ENCODE measurements at regions not wholly inside any gene's neighbourhood (a gene's known extent, or its start where the extent isn't known, plus 50 kb on each side); places are given as distances from the start of the nearest gene placed in this dataset.
A peak's percentile ranks its signal among the peaks of the same experiment; 100 is the strongest.

DNA sequence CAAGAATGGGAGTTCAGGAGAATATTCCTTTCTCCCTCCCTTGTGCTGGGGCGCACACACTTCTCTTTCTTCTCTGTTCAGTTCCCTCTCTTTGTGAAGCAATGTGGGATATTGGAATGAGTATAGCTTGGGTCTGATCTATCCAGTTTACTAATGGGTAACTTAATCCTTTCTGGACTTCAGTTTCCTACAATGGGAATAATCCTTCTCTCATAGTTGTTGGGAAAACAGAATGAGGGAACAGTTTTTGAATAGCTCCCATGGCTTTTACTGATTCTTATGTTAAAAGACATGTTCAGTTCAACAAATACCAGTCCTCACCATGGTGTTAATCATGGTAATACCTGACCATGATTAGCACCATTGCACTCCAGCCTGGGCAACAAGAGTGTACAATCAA, 93.1 kb downstream of the ARL4C start:
- no peaks in the 10 kb centered on the region for H3K4me1 ChIP-seq (ENCODE audit: control insufficient read depth, extremely low read depth, insufficient read depth, low read length)
- no peaks in the 10 kb centered on the region for H4K20me1 ChIP-seq (ENCODE audit: control insufficient read depth, extremely low read depth, insufficient read depth, low read length)
- H3K27ac ChIP-seq (ENCODE audit: insufficient read depth, low read length) = no peak overlapping the region
- H3K9me3 ChIP-seq (ENCODE audit: control insufficient read depth, insufficient read depth, low read depth, low read length) = no peaks in the 10 kb centered on the region
- no peaks in the 10 kb centered on the region for H3K27me3 ChIP-seq (ENCODE audit: control insufficient read depth, insufficient read depth, low read length)
- no peak overlapping the region for H3K4me2 ChIP-seq (ENCODE audit: extremely low read depth, insufficient read depth, low read length)
- no peak for TF ChIP-seq EZH2 (IDR thresholded peaks at IDR 0.05; ENCODE audit: low read length, missing control alignments)
- TF ChIP-seq, protein P1, sequence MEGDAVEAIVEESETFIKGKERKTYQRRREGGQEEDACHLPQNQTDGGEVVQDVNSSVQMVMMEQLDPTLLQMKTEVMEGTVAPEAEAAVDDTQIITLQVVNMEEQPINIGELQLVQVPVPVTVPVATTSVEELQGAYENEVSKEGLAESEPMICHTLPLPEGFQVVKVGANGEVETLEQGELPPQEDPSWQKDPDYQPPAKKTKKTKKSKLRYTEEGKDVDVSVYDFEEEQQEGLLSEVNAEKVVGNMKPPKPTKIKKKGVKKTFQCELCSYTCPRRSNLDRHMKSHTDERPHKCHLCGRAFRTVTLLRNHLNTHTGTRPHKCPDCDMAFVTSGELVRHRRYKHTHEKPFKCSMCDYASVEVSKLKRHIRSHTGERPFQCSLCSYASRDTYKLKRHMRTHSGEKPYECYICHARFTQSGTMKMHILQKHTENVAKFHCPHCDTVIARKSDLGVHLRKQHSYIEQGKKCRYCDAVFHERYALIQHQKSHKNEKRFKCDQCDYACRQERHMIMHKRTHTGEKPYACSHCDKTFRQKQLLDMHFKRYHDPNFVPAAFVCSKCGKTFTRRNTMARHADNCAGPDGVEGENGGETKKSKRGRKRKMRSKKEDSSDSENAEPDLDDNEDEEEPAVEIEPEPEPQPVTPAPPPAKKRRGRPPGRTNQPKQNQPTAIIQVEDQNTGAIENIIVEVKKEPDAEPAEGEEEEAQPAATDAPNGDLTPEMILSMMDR (conservative IDR thresholded peaks at IDR 0.05 in 1 of 2, IDR thresholded peaks at IDR 0.05 in 1 of 2; ENCODE audit: low read depth in 1 of 2, low read length in 2 of 2) = no peak
- H3K79me2 ChIP-seq (ENCODE audit: control insufficient read depth, insufficient read depth, low read length) = no peaks in the 10 kb centered on the region
- H3K4me3 ChIP-seq (replicated peaks in 1 of 4; ENCODE audit: control extremely low read depth in 1 of 4, insufficient read depth in 1 of 4, low read depth in 3 of 4, low read length in 4 of 4) = no peak overlapping the region
- DNase-seq (ENCODE audit: low read depth in 2 of 2) = no peak
- no peak overlapping the region for H2AFZ ChIP-seq (ENCODE audit: low read length)
- H3K36me3 ChIP-seq (ENCODE audit: control insufficient read depth, insufficient read depth, low read length) = no peaks in the 10 kb centered on the region
- no peak overlapping the region for H3K9ac ChIP-seq (ENCODE audit: insufficient read depth, low read length)

DNA sequence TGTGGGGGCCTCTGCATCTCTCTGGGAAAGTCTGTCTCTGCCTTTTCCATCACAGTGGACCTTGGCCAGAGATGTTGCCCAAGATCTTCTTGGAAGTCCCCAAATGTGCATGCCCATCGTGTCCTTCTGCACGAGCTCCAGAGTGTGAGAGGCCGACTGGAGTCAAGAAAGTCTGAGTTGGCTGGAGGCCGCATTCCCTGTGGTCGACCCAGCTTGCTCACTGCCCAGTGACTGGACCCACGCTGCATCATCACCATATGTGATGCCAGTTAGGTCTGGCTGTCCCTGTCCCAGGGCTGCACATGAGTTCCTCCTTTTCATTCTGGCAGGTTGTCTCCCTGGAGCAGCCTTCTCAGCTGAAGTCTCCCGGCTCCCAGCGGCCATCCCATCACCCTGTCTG, 93.8 kb downstream of the ARL4C start:
- Histone ChIP-seq H3K4me2 (ENCODE audit: extremely low read depth, insufficient read depth, low read length) (no peak overlapping the region), H4K20me1 (ENCODE audit: control insufficient read depth, extremely low read depth, insufficient read depth, low read length) (no peaks in the 10 kb centered on the region), H3K79me2 (ENCODE audit: control insufficient read depth, insufficient read depth, low read length) (no peaks in the 10 kb centered on the region), H3K4me3 (replicated peaks in 1 of 4; ENCODE audit: control extremely low read depth in 1 of 4, insufficient read depth in 1 of 4, low read depth in 3 of 4, low read length in 4 of 4) (no peak overlapping the region), H3K27me3 (ENCODE audit: control insufficient read depth, insufficient read depth, low read length) (no peaks in the 10 kb centered on the region), H3K9ac (ENCODE audit: insufficient read depth, low read length) (no peak overlapping the region), H2AFZ (ENCODE audit: low read length) (no peak overlapping the region), H3K4me1 (ENCODE audit: control insufficient read depth, extremely low read depth, insufficient read depth, low read length) (no peaks in the 10 kb centered on the region), H3K9me3 (ENCODE audit: control insufficient read depth, insufficient read depth, low read depth, low read length) (no peaks in the 10 kb centered on the region), H3K36me3 (ENCODE audit: control insufficient read depth, insufficient read depth, low read length) (no peaks in the 10 kb centered on the region), H3K27ac (ENCODE audit: insufficient read depth, low read length) (no peak overlapping the region)
- TF ChIP-seq, protein P1 (conservative IDR thresholded peaks at IDR 0.05 in 1 of 2, IDR thresholded peaks at IDR 0.05 in 1 of 2; ENCODE audit: low read depth in 1 of 2, low read length in 2 of 2) = no peak
- TF ChIP-seq EZH2 (IDR thresholded peaks at IDR 0.05; ENCODE audit: low read length, missing control alignments) = no peak
- DNase-seq (ENCODE audit: low read depth in 2 of 2) = peak in 1 of 2 donors; percentile 67

DNA sequence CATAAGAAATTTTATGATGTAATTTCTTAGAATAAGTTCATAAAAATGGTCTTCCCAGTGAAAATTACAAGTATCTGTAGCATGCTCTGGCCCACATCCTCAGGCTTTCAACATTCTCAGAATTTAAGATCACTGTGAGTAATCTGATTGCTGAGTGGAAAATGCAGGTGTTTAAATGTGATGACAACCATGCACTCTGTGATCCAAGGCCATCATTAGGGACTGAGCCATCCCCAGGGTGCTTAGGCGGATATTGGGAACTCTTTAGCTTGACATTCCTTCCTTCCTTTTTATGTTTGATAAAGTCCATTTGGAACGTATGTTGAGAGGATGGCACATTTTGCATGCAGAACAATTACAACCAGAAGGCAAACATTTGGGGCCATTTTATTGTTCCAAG, 95.5 kb downstream of the ARL4C start:
- no peak overlapping the region for H3K4me2 ChIP-seq (ENCODE audit: extremely low read depth, insufficient read depth, low read length)
- no peak overlapping the region for H2AFZ ChIP-seq (ENCODE audit: low read length)
- no peak overlapping the region for H3K4me3 ChIP-seq (replicated peaks in 1 of 4; ENCODE audit: control extremely low read depth in 1 of 4, insufficient read depth in 1 of 4, low read depth in 3 of 4, low read length in 4 of 4)
- DNase-seq (ENCODE audit: low read depth in 2 of 2) = no peak
- no peaks in the 10 kb centered on the region for H4K20me1 ChIP-seq (ENCODE audit: control insufficient read depth, extremely low read depth, insufficient read depth, low read length)
- H3K4me1 ChIP-seq (ENCODE audit: control insufficient read depth, extremely low read depth, insufficient read depth, low read length) = no peaks in the 10 kb centered on the region
- no peak overlapping the region for H3K9ac ChIP-seq (ENCODE audit: insufficient read depth, low read length)
- H3K9me3 ChIP-seq (ENCODE audit: control insufficient read depth, insufficient read depth, low read depth, low read length) = no peaks in the 10 kb centered on the region
- no peak overlapping the region for H3K27ac ChIP-seq (ENCODE audit: insufficient read depth, low read length)
- no peaks in the 10 kb centered on the region for H3K79me2 ChIP-seq (ENCODE audit: control insufficient read depth, insufficient read depth, low read length)
- H3K36me3 ChIP-seq (ENCODE audit: control insufficient read depth, insufficient read depth, low read length) = no peaks in the 10 kb centered on the region
- TF ChIP-seq, protein P1 (conservative IDR thresholded peaks at IDR 0.05 in 1 of 2, IDR thresholded peaks at IDR 0.05 in 1 of 2; ENCODE audit: low read depth in 1 of 2, low read length in 2 of 2) = no peak
- no peak for TF ChIP-seq EZH2 (IDR thresholded peaks at IDR 0.05; ENCODE audit: low read length, missing control alignments)
- H3K27me3 ChIP-seq (ENCODE audit: control insufficient read depth, insufficient read depth, low read length) = no peaks in the 10 kb centered on the region

All from fibroblast of lung (primary cell).